Neural cell (in vitro differentiated cells): ENCODE measurements at regions not wholly inside any gene's neighbourhood (a gene's known extent, or its start where the extent isn't known, plus 50 kb on each side); places are given as distances from the start of the nearest gene placed in this dataset.

Experiments used
- H2AFZ ChIP-seq: fragments of 200-600, 300-800 bp; sonication (generic), shearing (Covaris generic); 2 replicates; pipeline ENCODE4 v1.6.0; 2014; ENCODE audit warnings: low read depth, mild to moderate bottlenecking, antibody characterized with exemption, low read length, moderate library complexity
- H3F3A ChIP-seq: fragments of 200-600 bp; shearing (Covaris generic); 2 replicates; pipeline ENCODE4 v1.6.1; 2016; ENCODE audit warnings: mild to moderate bottlenecking, moderate library complexity, mixed read lengths, antibody characterized with exemption, low read length; ENCODE audit not compliant: insufficient read depth, poor library complexity, severe bottlenecking
- H3K27ac ChIP-seq: fragments of 200-600, 300-800 bp; sonication (generic), shearing (Covaris generic); 2 replicates; pipeline ENCODE4 v1.5.1; 2014; ENCODE audit warnings: mild to moderate bottlenecking, low read length, moderate library complexity
- H3K27me3 ChIP-seq: fragments of 300-800, 200-600 bp; sonication (generic), shearing (Covaris generic); 2 replicates; pipeline ENCODE4 v1.6.0; 2014; ENCODE audit warnings: mild to moderate bottlenecking, low read depth, low read length, moderate library complexity; ENCODE audit not compliant: insufficient read depth
- H3K36me3 ChIP-seq: fragments of 300-800, 200-600 bp; sonication (generic), shearing (Covaris generic); 2 replicates; pipeline ENCODE4 v1.5.1; 2014; ENCODE audit warnings: mild to moderate bottlenecking, antibody characterized with exemption, low read length, moderate library complexity; ENCODE audit not compliant: insufficient read depth
- H3K4me2 ChIP-seq: fragments of 300-800, 200-600 bp; sonication (generic), shearing (Covaris generic); 2 replicates; pipeline ENCODE4 v1.6.0; 2014; ENCODE audit warnings: mild to moderate bottlenecking, low read length
- H3K4me3 ChIP-seq: fragments of 300-800, 200-600 bp; sonication (generic), shearing (Covaris generic); 2 replicates; pipeline ENCODE4 v1.5.1; 2014; ENCODE audit warnings: mild to moderate bottlenecking, low read length, moderate library complexity
- H3K79me2 ChIP-seq: fragments of 200-600 bp; shearing (Covaris generic); replicated peaks from 2 replicates; pipeline ENCODE4 v1.6.0; 2014; ENCODE audit warnings: mild to moderate bottlenecking, low read length, moderate library complexity; ENCODE audit not compliant: insufficient read depth
- H3K9ac ChIP-seq: fragments of 300-800, 200-600 bp; sonication (generic), shearing (Covaris generic); 2 replicates; pipeline ENCODE4 v1.6.1; 2016; ENCODE audit warnings: mild to moderate bottlenecking, low read length, mixed read lengths
- H3K9me2 ChIP-seq: fragments of 200-600 bp; shearing (Covaris generic); 2 replicates; pipeline ENCODE4 v1.6.1; 2016; ENCODE audit warnings: mild to moderate bottlenecking, low read length, mixed read lengths; ENCODE audit not compliant: insufficient read depth
- H3K9me3 ChIP-seq: fragments of 200-600, 300-800 bp; sonication (generic), shearing (Covaris generic); 2 replicates; pipeline ENCODE4 v1.6.1; 2016; ENCODE audit warnings: mild to moderate bottlenecking, mixed run types, low read length, moderate library complexity, mixed read lengths
- H4K20me1 ChIP-seq: fragments of 200-600 bp; shearing (Covaris generic); 2 replicates; pipeline ENCODE4 v1.6.1; 2016; ENCODE audit warnings: mild to moderate bottlenecking, mixed run types; ENCODE audit not compliant: insufficient read depth
- EP300 ChIP-seq: fragments of 450-650 bp; conservative IDR thresholded peaks from 2 replicates; pipeline ENCODE4 v1.6.1; 2014; ENCODE audit warnings: antibody characterized with exemption, mild to moderate bottlenecking, moderate library complexity; ENCODE audit not compliant: poor library complexity, severe bottlenecking
- EZH2 ChIP-seq: fragments of 200-600, 300-800 bp; shearing (Covaris generic), sonication (generic); IDR thresholded peaks from 2 replicates; pipeline ENCODE4 v1.6.1; 2014; ENCODE audit warnings: antibody characterized with exemption, low read length, borderline replicate concordance, mild to moderate bottlenecking; ENCODE audit not compliant: insufficient read depth, poor library complexity, severe bottlenecking
- MXI1 ChIP-seq: fragments of 450-650 bp; conservative IDR thresholded peaks from 2 replicates; pipeline ENCODE4 v1.6.1; 2014; ENCODE audit warnings: antibody characterized with exemption, mild to moderate bottlenecking; ENCODE audit not compliant: poor library complexity, severe bottlenecking
- POLR2AphosphoS5 ChIP-seq: IDR thresholded peaks from 2 replicates; pipeline ENCODE4 v1.6.1; 2012
- RAD21 ChIP-seq: fragments of 450-650 bp; conservative IDR thresholded peaks from 2 replicates; pipeline ENCODE4 v1.6.1; 2014; ENCODE audit warnings: antibody characterized with exemption, mild to moderate bottlenecking, moderate library complexity
- REST ChIP-seq: IDR thresholded peaks from 2 replicates; pipeline ENCODE4 v1.6.1; 2012; ENCODE audit warnings: borderline replicate concordance
- SMC3 ChIP-seq: fragments of 450-650 bp; conservative IDR thresholded peaks from 2 replicates; pipeline ENCODE4 v1.6.1; 2014; ENCODE audit warnings: antibody characterized with exemption, mild to moderate bottlenecking, moderate library complexity; ENCODE audit not compliant: poor library complexity
- TAF1 ChIP-seq: IDR thresholded peaks from 2 replicates; pipeline ENCODE4 v1.6.1; 2012; ENCODE audit warnings: low read depth
- TF ChIP-seq, protein P1 (sequence below): fragments of 450-650 bp; IDR thresholded peaks from 2 replicates; pipeline ENCODE4 v1.5.1; 2014; ENCODE audit warnings: antibody characterized with exemption, mild to moderate bottlenecking, moderate library complexity; ENCODE audit not compliant: poor library complexity, severe bottlenecking

GRCh38 chr14:62082779-62083178 lies 320.6 kb downstream of the SNAPC1 start:
- H3K4me3 ChIP-seq = peak overlapping the region; percentile 2
- no peaks in the 10 kb centered on the region for H3F3A ChIP-seq
- peaks cover 7% of the 10 kb centered on the region for H3K9me3 ChIP-seq
- H3K9ac ChIP-seq = no peak overlapping the region
- H3K27me3 ChIP-seq = no peaks in the 10 kb centered on the region
- no peak for TF ChIP-seq EZH2
- TF ChIP-seq, protein P1, sequence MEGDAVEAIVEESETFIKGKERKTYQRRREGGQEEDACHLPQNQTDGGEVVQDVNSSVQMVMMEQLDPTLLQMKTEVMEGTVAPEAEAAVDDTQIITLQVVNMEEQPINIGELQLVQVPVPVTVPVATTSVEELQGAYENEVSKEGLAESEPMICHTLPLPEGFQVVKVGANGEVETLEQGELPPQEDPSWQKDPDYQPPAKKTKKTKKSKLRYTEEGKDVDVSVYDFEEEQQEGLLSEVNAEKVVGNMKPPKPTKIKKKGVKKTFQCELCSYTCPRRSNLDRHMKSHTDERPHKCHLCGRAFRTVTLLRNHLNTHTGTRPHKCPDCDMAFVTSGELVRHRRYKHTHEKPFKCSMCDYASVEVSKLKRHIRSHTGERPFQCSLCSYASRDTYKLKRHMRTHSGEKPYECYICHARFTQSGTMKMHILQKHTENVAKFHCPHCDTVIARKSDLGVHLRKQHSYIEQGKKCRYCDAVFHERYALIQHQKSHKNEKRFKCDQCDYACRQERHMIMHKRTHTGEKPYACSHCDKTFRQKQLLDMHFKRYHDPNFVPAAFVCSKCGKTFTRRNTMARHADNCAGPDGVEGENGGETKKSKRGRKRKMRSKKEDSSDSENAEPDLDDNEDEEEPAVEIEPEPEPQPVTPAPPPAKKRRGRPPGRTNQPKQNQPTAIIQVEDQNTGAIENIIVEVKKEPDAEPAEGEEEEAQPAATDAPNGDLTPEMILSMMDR = no peak
- TF ChIP-seq POLR2AphosphoS5 = peak; percentile 55
- TF ChIP-seq EP300 = peak; percentile 67
- no peak for TF ChIP-seq REST
- no peak for TF ChIP-seq SMC3
- no peak for TF ChIP-seq MXI1
- no peak for TF ChIP-seq TAF1
- TF ChIP-seq RAD21 = no peak
- peak overlapping the region; percentile 44 for H3K27ac ChIP-seq
- no peak overlapping the region for H2AFZ ChIP-seq
- no peak overlapping the region for H3K4me2 ChIP-seq
- H3K36me3 ChIP-seq = no peaks in the 10 kb centered on the region
- H3K9me2 ChIP-seq = no peaks in the 10 kb centered on the region
- no peaks in the 10 kb centered on the region for H3K79me2 ChIP-seq
- no peaks in the 10 kb centered on the region for H4K20me1 ChIP-seq

DNA sequence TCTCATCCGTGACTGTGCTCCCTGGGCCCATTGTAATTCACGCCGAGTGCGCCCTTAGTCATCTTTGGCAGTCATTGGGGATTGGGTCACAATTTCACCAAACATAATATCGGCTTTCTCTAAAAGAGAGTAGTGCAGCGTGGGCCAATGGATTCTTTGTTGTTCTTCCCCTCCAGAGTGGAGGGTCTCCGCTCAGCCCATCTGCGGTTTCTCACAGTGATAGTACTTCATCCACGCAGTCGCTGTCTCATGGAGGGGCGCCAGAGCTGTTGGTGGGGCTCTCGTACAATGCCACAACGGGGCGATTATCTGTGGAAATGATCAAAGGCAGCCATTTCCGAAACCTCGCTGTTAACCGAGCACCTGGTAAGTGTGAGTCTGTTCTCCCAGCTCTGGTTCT lies 321.8 kb downstream of the SNAPC1 start:
- Histone ChIP-seq H3F3A (no peaks in the 10 kb centered on the region), H3K9ac (no peak overlapping the region), H3K36me3 (no peaks in the 10 kb centered on the region), H3K27me3 (no peaks in the 10 kb centered on the region), H4K20me1 (no peaks in the 10 kb centered on the region), H3K27ac (no peak overlapping the region), H2AFZ (no peak overlapping the region), H3K4me2 (no peak overlapping the region), H3K9me3 (peaks cover 7% of the 10 kb centered on the region), H3K4me3 (no peak overlapping the region), H3K79me2 (no peaks in the 10 kb centered on the region), H3K9me2 (no peaks in the 10 kb centered on the region)
- TF ChIP-seq REST (no peak), EP300 (no peak), TAF1 (no peak), SMC3 (no peak), MXI1 (no peak), POLR2AphosphoS5 (no peak), RAD21 (no peak), EZH2 (no peak)
- TF ChIP-seq, protein P1 = no peak
